Activated CD4-positive, alpha-beta T cell treated with anti-CD3 and anti-CD28 coated beads for 4 hours (primary cell): ENCODE measurements at regions not wholly inside any gene's neighbourhood (a gene's known extent, or its start where the extent isn't known, plus 50 kb on each side); places are given as distances from the start of the nearest gene placed in this dataset.

Experiments used
- DNase-seq, 2 donors: peaks; one replicate each; pipeline ENCODE4 v3.0.0-alpha.2; 2020

- no peak for DNase-seq
Observed at GRCh38 chr2:160890667-160891352, 269.4 kb upstream of the TANK start.

GRCh38 chr2:160891353-160891740 lies 268.9 kb upstream of the TANK start:
- no peak for DNase-seq

GRCh38 chr2:160892204-160892603 lies 268.0 kb upstream of the TANK start:
- DNase-seq = no peak

GRCh38 chr2:160893581-160893980 lies 266.6 kb upstream of the TANK start:
- no peak for DNase-seq

GRCh38 chr2:160898581-160899307 lies 261.5 kb upstream of the TANK start:
- DNase-seq = no peak

- no peak for DNase-seq
Observed at GRCh38 chr2:160901613-160902012, 258.6 kb upstream of the TANK start.

- DNase-seq = no peak
Observed at GRCh38 chr2:160905862-160906261, 254.4 kb upstream of the TANK start.

GRCh38 chr2:160906878-160907277 lies 253.3 kb upstream of the TANK start:
- DNase-seq = no peak

- DNase-seq = no peak
Observed at GRCh38 chr2:160907738-160908137, 252.5 kb upstream of the TANK start.

GRCh38 chr2:160908157-160908556 lies 252.1 kb upstream of the TANK start:
- DNase-seq = no peak

- DNase-seq = no peak
Observed at GRCh38 chr2:160909781-160910242, 250.4 kb upstream of the TANK start.

- DNase-seq = no peak
Observed at GRCh38 chr2:160910681-160911080, 249.5 kb upstream of the TANK start.

- no peak for DNase-seq
Observed at GRCh38 chr2:160911258-160911657, 249.0 kb upstream of the TANK start.

GRCh38 chr2:160912276-160912675 lies 248.0 kb upstream of the TANK start:
- no peak for DNase-seq

- DNase-seq = no peak
Observed at GRCh38 chr2:160913323-160913722, 246.9 kb upstream of the TANK start.

GRCh38 chr2:160914217-160914616 lies 246.0 kb upstream of the TANK start:
- DNase-seq = no peak

- DNase-seq = no peak
Observed at GRCh38 chr2:160916300-160916699, 243.9 kb upstream of the TANK start.

GRCh38 chr2:160917850-160918249 lies 242.4 kb upstream of the TANK start:
- DNase-seq = no peak

GRCh38 chr2:160918258-160918657 lies 242.0 kb upstream of the TANK start:
- DNase-seq = no peak

GRCh38 chr2:160918906-160919503 lies 241.2 kb upstream of the TANK start:
- DNase-seq = peak; percentile 4 to 5

GRCh38 chr2:160920061-160920460 lies 240.2 kb upstream of the TANK start:
- DNase-seq = no peak

GRCh38 chr2:160920791-160921303 lies 239.4 kb upstream of the TANK start:
- no peak for DNase-seq

- no peak for DNase-seq
Observed at GRCh38 chr2:160921386-160921964, 238.8 kb upstream of the TANK start.

GRCh38 chr2:160924936-160925353 lies 235.3 kb upstream of the TANK start:
- no peak for DNase-seq
